A673 (cell line): ENCODE measurements at regions not wholly inside any gene's neighbourhood (a gene's known extent, or its start where the extent isn't known, plus 50 kb on each side); places are given as distances from the start of the nearest gene placed in this dataset.

ENCODE experiments used
- BruUV-seq: library from RNA; stranded (reverse); fragments of 400-500 nt; replicated peaks from 2 replicates; lab custom pipeline; 2021; lab: Mats Ljungman, UMichigan
- CTCF ChIA-PET: fragments of 300-600 bp; sonication (Branson Sonifier 250); formaldehyde crosslinking; loops from one replicate; lab custom pipeline; 2022; ENCODE audit warnings: antibody characterized with exemption; lab: Charles Lee
- POLR2A ChIA-PET: fragments of 300-600 bp; sonication (Branson Sonifier 250); formaldehyde crosslinking; loops from one replicate; lab custom pipeline; 2022; ENCODE audit warnings: antibody characterized with exemption; ENCODE audit not compliant: low non-redundant PET; lab: Charles Lee
- DNase-seq: peaks from one replicate; pipeline ENCODE4 v3.0.0-alpha.2; 2015; ENCODE audit warnings: low spot score
- H3K27ac ChIP-seq: fragments of 200-600 bp; sonication (generic); 2 replicates; pipeline ENCODE4 v1.5.1; 2016; ENCODE audit warnings: mixed run types, low read depth, mild to moderate bottlenecking, mixed read lengths, antibody characterized with exemption, low read length; ENCODE audit not compliant: poor library complexity, severe bottlenecking
- H3K27me3 ChIP-seq: fragments of 200-600 bp; sonication (generic); replicated peaks from 2 replicates; pipeline ENCODE4 v1.6.1; 2017; ENCODE audit warnings: mixed run types, low read depth, mild to moderate bottlenecking, mixed read lengths, antibody characterized with exemption, low read length; ENCODE audit not compliant: insufficient read depth, poor library complexity
- H3K36me3 ChIP-seq: fragments of 200-600 bp; sonication (generic); 2 replicates; pipeline ENCODE4 v1.6.1; 2016; ENCODE audit warnings: mixed run types, mild to moderate bottlenecking, mixed read lengths, antibody characterized with exemption, low read length; ENCODE audit not compliant: insufficient read depth, poor library complexity, severe bottlenecking
- H3K4me1 ChIP-seq: fragments of 200-600 bp; sonication (generic); 2 replicates; pipeline ENCODE4 v1.6.1; 2017; ENCODE audit warnings: mixed run types, mild to moderate bottlenecking, mixed read lengths, antibody characterized with exemption, low read length; ENCODE audit not compliant: insufficient read depth, poor library complexity, severe bottlenecking
- H3K4me3 ChIP-seq: fragments of 200-600 bp; sonication (generic); 2 replicates; pipeline ENCODE4 v1.5.1; 2016; ENCODE audit warnings: low read depth, mixed run types, mild to moderate bottlenecking, mixed read lengths, low read length; ENCODE audit not compliant: poor library complexity, severe bottlenecking
- H3K9me3 ChIP-seq: fragments of 200-600 bp; sonication (generic); 2 replicates; pipeline ENCODE4 v1.6.1; 2016; ENCODE audit warnings: mixed run types, low read depth, mild to moderate bottlenecking, mixed read lengths, antibody characterized with exemption, low read length; ENCODE audit not compliant: poor library complexity, severe bottlenecking
- CTCF ChIP-seq: fragments of 300-800, 200-600 bp; sonication (generic); conservative IDR thresholded peaks from 2 replicates; pipeline ENCODE4 v1.5.1; 2017; ENCODE audit warnings: low read depth, mild to moderate bottlenecking, antibody characterized with exemption, low read length, moderate library complexity, mixed read lengths
- EZH2 ChIP-seq: fragments of 200-600 bp; sonication (generic); IDR thresholded peaks from 2 replicates; pipeline ENCODE4 v1.6.1; 2017; ENCODE audit warnings: borderline replicate concordance, low read depth, mild to moderate bottlenecking, mixed read lengths, antibody characterized with exemption, low read length; ENCODE audit not compliant: poor library complexity, severe bottlenecking
- intact Hi-C: fragments of 100-400 bp; cut with micrococcal nuclease; formaldehyde crosslinking; loops from one replicate; pipeline ENCODE4 v1.10.0; 2022; ENCODE audit not compliant: unreplicated experiment

GRCh38 chr3:117136003-117136402 is 426.4 kb downstream of the TUSC7 start:
- H3K27ac ChIP-seq = no peak overlapping the region
- intact Hi-C loops = no loop called here
- ChIA-PET CTCF (no interaction called here), POLR2A (interaction anchor here (0.8 kb wide), 1 partner anchor 26 kb away, joined by 3 read pairs; no protein-coding TSS in a partner anchor)
- no peaks in the 10 kb centered on the region for H3K27me3 ChIP-seq
- H3K4me3 ChIP-seq = no peak overlapping the region
- H3K9me3 ChIP-seq = no peaks in the 10 kb centered on the region
- BruUV-seq = no TSS peak
- H3K4me1 ChIP-seq = no peaks in the 10 kb centered on the region
- H3K36me3 ChIP-seq = no peaks in the 10 kb centered on the region
- TF ChIP-seq EZH2 = no peak
- TF ChIP-seq CTCF = no peak
- DNase-seq = no peak

- H3K4me3 ChIP-seq = no peak overlapping the region
- H3K27ac ChIP-seq = no peak overlapping the region
- no TSS peak for BruUV-seq
- ChIA-PET CTCF (no interaction called here), POLR2A (interaction anchor here (0.7 kb wide), 1 partner anchor 37 kb away, joined by 3 read pairs; no protein-coding TSS in a partner anchor)
- H3K27me3 ChIP-seq = no peaks in the 10 kb centered on the region
- intact Hi-C loops = no loop called here
- H3K4me1 ChIP-seq = no peaks in the 10 kb centered on the region
- TF ChIP-seq CTCF (no peak), EZH2 (no peak)
- no peaks in the 10 kb centered on the region for H3K36me3 ChIP-seq
- peak; percentile 21 for DNase-seq
- H3K9me3 ChIP-seq = no peaks in the 10 kb centered on the region
Measured at GRCh38 chr3:117137065-117137464, 427.5 kb downstream of the TUSC7 start.

GRCh38 chr3:117139681-117140080 is 430.1 kb downstream of the TUSC7 start:
- no peak for DNase-seq
- H3K4me1 ChIP-seq = no peaks in the 10 kb centered on the region
- no peaks in the 10 kb centered on the region for H3K36me3 ChIP-seq
- TF ChIP-seq CTCF (no peak), EZH2 (no peak)
- CTCF ChIA-PET = no interaction called here
- H3K4me3 ChIP-seq = no peak overlapping the region
- no peak overlapping the region for H3K27ac ChIP-seq
- no TSS peak for BruUV-seq
- intact Hi-C loops = no loop called here
- H3K9me3 ChIP-seq = no peaks in the 10 kb centered on the region
- POLR2A ChIA-PET = no interaction called here
- H3K27me3 ChIP-seq = no peaks in the 10 kb centered on the region
